ENCODE measurements at regions not wholly inside any gene's neighbourhood (a gene's known extent, or its start where the extent isn't known, plus 50 kb on each side); places are given as distances from the start of the nearest gene placed in this dataset.

- Histone ChIP-seq H3K4me2 (ENCODE audit: low read length) (no peak overlapping the region), H3K79me1 (ENCODE audit: low read length) (no peaks in the 10 kb centered on the region), H3K9ac (ENCODE audit: low read length) (no peak overlapping the region), H3K27ac (ENCODE audit: low read depth, low read length) (no peak overlapping the region), H3K9me3 (ENCODE audit: insufficient read depth, low read depth, low read length) (no peaks in the 10 kb centered on the region), H4K12ac (ENCODE audit: low read depth, low read length) (no peak overlapping the region), H3K79me2 (ENCODE audit: control insufficient read depth, insufficient read depth, low read length, poor library complexity) (no peaks in the 10 kb centered on the region), H3K4me3 (ENCODE audit: low read depth, low read length) (no peak overlapping the region), H4K8ac (ENCODE audit: low read depth, low read length) (no peak overlapping the region), H2BK5ac (ENCODE audit: low read depth, low read length, poor library complexity) (no peak overlapping the region), H3K18ac (ENCODE audit: low read length) (no peak overlapping the region), H3K4me1 (ENCODE audit: control insufficient read depth in 1 of 2, insufficient read depth in 2 of 2, low read length in 2 of 2) (no peaks in the 10 kb centered on the region), H3K23ac (ENCODE audit: low read length) (no peak overlapping the region), H2AFZ (ENCODE audit: insufficient read depth, low read length, poor library complexity) (no peak overlapping the region), H3K4ac (ENCODE audit: low read depth, low read length) (no peak overlapping the region), H2AK5ac (ENCODE audit: low read length) (no peak overlapping the region), H3K27me3 (ENCODE audit: insufficient read depth, low read length) (no peaks in the 10 kb centered on the region), H2BK120ac (ENCODE audit: insufficient read depth, low read length, poor library complexity) (no peak overlapping the region), H4K91ac (ENCODE audit: low read depth, low read length) (no peak overlapping the region), H2BK12ac (ENCODE audit: low read length) (no peak overlapping the region), H3K36me3 (ENCODE audit: control insufficient read depth in 1 of 2, insufficient read depth in 2 of 2, low read length in 2 of 2) (no peaks in the 10 kb centered on the region), H3K14ac (ENCODE audit: low read length) (no peak overlapping the region)
- peak in 1 of 2 donors; percentile 8 for DNase-seq
Measured at GRCh38 chr11:41879214-41879613, 419.8 kb upstream of the LRRC4C start.

- Histone ChIP-seq H3K27ac (ENCODE audit: low read depth, low read length) (no peak overlapping the region), H3K4me1 (ENCODE audit: control insufficient read depth in 1 of 2, insufficient read depth in 2 of 2, low read length in 2 of 2) (no peaks in the 10 kb centered on the region), H2AFZ (ENCODE audit: insufficient read depth, low read length, poor library complexity) (no peak overlapping the region), H3K9ac (ENCODE audit: low read length) (no peak overlapping the region), H3K23ac (ENCODE audit: low read length) (no peak overlapping the region), H3K27me3 (ENCODE audit: insufficient read depth, low read length) (no peaks in the 10 kb centered on the region), H4K8ac (ENCODE audit: low read depth, low read length) (no peak overlapping the region), H3K4ac (ENCODE audit: low read depth, low read length) (no peak overlapping the region), H3K79me1 (ENCODE audit: low read length) (no peaks in the 10 kb centered on the region), H2AK5ac (ENCODE audit: low read length) (no peak overlapping the region), H3K14ac (ENCODE audit: low read length) (no peak overlapping the region), H3K18ac (ENCODE audit: low read length) (no peak overlapping the region), H4K91ac (ENCODE audit: low read depth, low read length) (no peak overlapping the region), H3K4me2 (ENCODE audit: low read length) (no peak overlapping the region), H3K36me3 (ENCODE audit: control insufficient read depth in 1 of 2, insufficient read depth in 2 of 2, low read length in 2 of 2) (no peaks in the 10 kb centered on the region), H2BK5ac (ENCODE audit: low read depth, low read length, poor library complexity) (no peak overlapping the region), H3K9me3 (ENCODE audit: insufficient read depth, low read depth, low read length) (no peaks in the 10 kb centered on the region), H2BK120ac (ENCODE audit: insufficient read depth, low read length, poor library complexity) (no peak overlapping the region), H3K79me2 (ENCODE audit: control insufficient read depth, insufficient read depth, low read length, poor library complexity) (no peaks in the 10 kb centered on the region), H2BK12ac (ENCODE audit: low read length) (no peak overlapping the region), H3K4me3 (ENCODE audit: low read depth, low read length) (no peak overlapping the region), H4K12ac (ENCODE audit: low read depth, low read length) (no peak overlapping the region)
- no peak for DNase-seq
Measured at GRCh38 chr11:41895081-41895480, 435.6 kb upstream of the LRRC4C start.

- WGBS (ENCODE audit: extremely low coverage, insufficient coverage, insufficient read length) = no CpG with 5 or more reads among the region's 2 CpGs
- Histone ChIP-seq H3K79me2 (ENCODE audit: control insufficient read depth, insufficient read depth, low read length, poor library complexity) (no peaks in the 10 kb centered on the region), H2BK12ac (ENCODE audit: low read length) (no peak overlapping the region), H4K91ac (ENCODE audit: low read depth, low read length) (no peak overlapping the region), H3K36me3 (ENCODE audit: control insufficient read depth in 1 of 2, insufficient read depth in 2 of 2, low read length in 2 of 2) (no peaks in the 10 kb centered on the region), H3K4ac (ENCODE audit: low read depth, low read length) (no peak overlapping the region), H3K18ac (ENCODE audit: low read length) (no peak overlapping the region), H3K4me3 (ENCODE audit: low read depth, low read length) (no peak overlapping the region), H3K27ac (ENCODE audit: low read depth, low read length) (no peak overlapping the region), H2BK5ac (ENCODE audit: low read depth, low read length, poor library complexity) (no peak overlapping the region), H3K14ac (ENCODE audit: low read length) (no peak overlapping the region), H2BK120ac (ENCODE audit: insufficient read depth, low read length, poor library complexity) (no peak overlapping the region), H2AK5ac (ENCODE audit: low read length) (no peak overlapping the region), H3K4me2 (ENCODE audit: low read length) (no peak overlapping the region), H3K4me1 (ENCODE audit: control insufficient read depth in 1 of 2, insufficient read depth in 2 of 2, low read length in 2 of 2) (no peaks in the 10 kb centered on the region), H4K12ac (ENCODE audit: low read depth, low read length) (no peak overlapping the region), H4K8ac (ENCODE audit: low read depth, low read length) (no peak overlapping the region), H3K9ac (ENCODE audit: low read length) (no peak overlapping the region), H3K79me1 (ENCODE audit: low read length) (no peaks in the 10 kb centered on the region), H3K27me3 (ENCODE audit: insufficient read depth, low read length) (no peaks in the 10 kb centered on the region), H3K9me3 (ENCODE audit: insufficient read depth, low read depth, low read length) (peaks cover 2% of the 10 kb centered on the region), H3K23ac (ENCODE audit: low read length) (no peak overlapping the region), H2AFZ (ENCODE audit: insufficient read depth, low read length, poor library complexity) (no peak overlapping the region)
- no peak for DNase-seq
Measured at GRCh38 chr11:41897991-41898390, 438.5 kb upstream of the LRRC4C start.

GRCh38 chr11:41917900-41918299 is 458.4 kb upstream of the LRRC4C start:
- H3K27ac ChIP-seq (ENCODE audit: low read depth, low read length) = no peak overlapping the region
- no peak overlapping the region for H2AK5ac ChIP-seq (ENCODE audit: low read length)
- no peak overlapping the region for H2BK12ac ChIP-seq (ENCODE audit: low read length)
- no peak overlapping the region for H3K9ac ChIP-seq (ENCODE audit: low read length)
- DNase-seq = no peak
- no peaks in the 10 kb centered on the region for H3K36me3 ChIP-seq (ENCODE audit: control insufficient read depth in 1 of 2, insufficient read depth in 2 of 2, low read length in 2 of 2)
- H2BK120ac ChIP-seq (ENCODE audit: insufficient read depth, low read length, poor library complexity) = no peak overlapping the region
- H4K91ac ChIP-seq (ENCODE audit: low read depth, low read length) = no peak overlapping the region
- no peak overlapping the region for H3K4me2 ChIP-seq (ENCODE audit: low read length)
- no peaks in the 10 kb centered on the region for H3K27me3 ChIP-seq (ENCODE audit: insufficient read depth, low read length)
- H3K18ac ChIP-seq (ENCODE audit: low read length) = no peak overlapping the region
- no peaks in the 10 kb centered on the region for H3K79me2 ChIP-seq (ENCODE audit: control insufficient read depth, insufficient read depth, low read length, poor library complexity)
- no peaks in the 10 kb centered on the region for H3K79me1 ChIP-seq (ENCODE audit: low read length)
- no peak overlapping the region for H4K12ac ChIP-seq (ENCODE audit: low read depth, low read length)
- peaks cover 3% of the 10 kb centered on the region for H3K9me3 ChIP-seq (ENCODE audit: insufficient read depth, low read depth, low read length)
- H3K4ac ChIP-seq (ENCODE audit: low read depth, low read length) = no peak overlapping the region
- no CpG with 5 or more reads among the region's 5 CpGs for WGBS (ENCODE audit: extremely low coverage, insufficient coverage, insufficient read length)
- no peak overlapping the region for H4K8ac ChIP-seq (ENCODE audit: low read depth, low read length)
- no peak overlapping the region for H2BK5ac ChIP-seq (ENCODE audit: low read depth, low read length, poor library complexity)
- no peaks in the 10 kb centered on the region for H3K4me1 ChIP-seq (ENCODE audit: control insufficient read depth in 1 of 2, insufficient read depth in 2 of 2, low read length in 2 of 2)
- H3K4me3 ChIP-seq (ENCODE audit: low read depth, low read length) = no peak overlapping the region
- H2AFZ ChIP-seq (ENCODE audit: insufficient read depth, low read length, poor library complexity) = no peak overlapping the region
- H3K23ac ChIP-seq (ENCODE audit: low read length) = no peak overlapping the region
- H3K14ac ChIP-seq (ENCODE audit: low read length) = no peak overlapping the region

GRCh38 chr11:41920374-41920773 is 460.9 kb upstream of the LRRC4C start:
- H4K8ac ChIP-seq (ENCODE audit: low read depth, low read length) = no peak overlapping the region
- no peak overlapping the region for H3K14ac ChIP-seq (ENCODE audit: low read length)
- H3K23ac ChIP-seq (ENCODE audit: low read length) = no peak overlapping the region
- no peak for DNase-seq
- WGBS (ENCODE audit: extremely low coverage, insufficient coverage, insufficient read length) = no CpG with 5 or more reads among the region's 2 CpGs
- H4K12ac ChIP-seq (ENCODE audit: low read depth, low read length) = no peak overlapping the region
- H3K4ac ChIP-seq (ENCODE audit: low read depth, low read length) = no peak overlapping the region
- no peak overlapping the region for H3K27ac ChIP-seq (ENCODE audit: low read depth, low read length)
- H3K4me3 ChIP-seq (ENCODE audit: low read depth, low read length) = no peak overlapping the region
- H2AFZ ChIP-seq (ENCODE audit: insufficient read depth, low read length, poor library complexity) = no peak overlapping the region
- no peak overlapping the region for H3K9ac ChIP-seq (ENCODE audit: low read length)
- H2AK5ac ChIP-seq (ENCODE audit: low read length) = no peak overlapping the region
- H3K79me1 ChIP-seq (ENCODE audit: low read length) = no peaks in the 10 kb centered on the region
- H2BK12ac ChIP-seq (ENCODE audit: low read length) = no peak overlapping the region
- no peak overlapping the region for H3K4me2 ChIP-seq (ENCODE audit: low read length)
- H3K4me1 ChIP-seq (ENCODE audit: control insufficient read depth in 1 of 2, insufficient read depth in 2 of 2, low read length in 2 of 2) = no peaks in the 10 kb centered on the region
- no peak overlapping the region for H3K18ac ChIP-seq (ENCODE audit: low read length)
- peaks cover 3% of the 10 kb centered on the region for H3K9me3 ChIP-seq (ENCODE audit: insufficient read depth, low read depth, low read length)
- no peaks in the 10 kb centered on the region for H3K36me3 ChIP-seq (ENCODE audit: control insufficient read depth in 1 of 2, insufficient read depth in 2 of 2, low read length in 2 of 2)
- no peak overlapping the region for H2BK5ac ChIP-seq (ENCODE audit: low read depth, low read length, poor library complexity)
- no peak overlapping the region for H2BK120ac ChIP-seq (ENCODE audit: insufficient read depth, low read length, poor library complexity)
- H3K79me2 ChIP-seq (ENCODE audit: control insufficient read depth, insufficient read depth, low read length, poor library complexity) = no peaks in the 10 kb centered on the region
- H4K91ac ChIP-seq (ENCODE audit: low read depth, low read length) = no peak overlapping the region
- H3K27me3 ChIP-seq (ENCODE audit: insufficient read depth, low read length) = no peaks in the 10 kb centered on the region
